HT-29 (cell line): ENCODE measurements at regions not wholly inside any gene's neighbourhood (a gene's known extent, or its start where the extent isn't known, plus 50 kb on each side); places are given as distances from the start of the nearest gene placed in this dataset.
"Not testable (repeated sequence)": the region's sequence is repeated elsewhere in the genome, so short reads cannot be mapped to it uniquely, and the experiment has no call there.

ENCODE experiments used
- DNase-seq: peaks from one replicate; pipeline ENCODE4 v3.0.0-alpha.2; 2015; ENCODE audit warnings: low spot score

- not testable (repeated sequence) for DNase-seq
These were observed 71.0 kb downstream of the DAPL1 start for GRCh38 chr2:158866082-158866481.

- not testable (repeated sequence) for DNase-seq
These were observed 72.5 kb downstream of the DAPL1 start for GRCh38 chr2:158867531-158868191.

GRCh38 chr2:158868386-158868785, 73.3 kb downstream of the DAPL1 start:
- DNase-seq = not testable (repeated sequence)

GRCh38 chr2:158869122-158869521, 74.0 kb downstream of the DAPL1 start:
- not testable (repeated sequence) for DNase-seq

- not testable (repeated sequence) for DNase-seq
These were observed 74.5 kb downstream of the DAPL1 start for GRCh38 chr2:158869609-158870008.

- DNase-seq = no peak
These were observed 82.9 kb downstream of the DAPL1 start for GRCh38 chr2:158878003-158878402.

GRCh38 chr2:158879229-158879903, 84.2 kb downstream of the DAPL1 start:
- DNase-seq = no peak

GRCh38 chr2:158882297-158882696, 86.1 kb upstream of the TANC1 start:
- no peak for DNase-seq

- DNase-seq = not testable (repeated sequence)
These were observed 83.9 kb upstream of the TANC1 start for GRCh38 chr2:158884552-158884951.

GRCh38 chr2:158885018-158885678, 83.3 kb upstream of the TANC1 start:
- not testable (repeated sequence) for DNase-seq

- peak; percentile 84 for DNase-seq
These were observed 82.8 kb upstream of the TANC1 start for GRCh38 chr2:158885679-158886050.

- no peak for DNase-seq
These were observed 79.1 kb upstream of the TANC1 start for GRCh38 chr2:158889135-158889853.

GRCh38 chr2:158890296-158890905, 78.0 kb upstream of the TANC1 start:
- no peak for DNase-seq

GRCh38 chr2:158893026-158893425, 75.4 kb upstream of the TANC1 start:
- no peak for DNase-seq

GRCh38 chr2:158893474-158893873, 75.0 kb upstream of the TANC1 start:
- DNase-seq = no peak

- no peak for DNase-seq
These were observed 74.4 kb upstream of the TANC1 start for GRCh38 chr2:158894078-158894477.

GRCh38 chr2:158894572-158894971, 73.9 kb upstream of the TANC1 start:
- DNase-seq = no peak

- DNase-seq = no peak
These were observed 68.1 kb upstream of the TANC1 start for GRCh38 chr2:158900345-158900744.

GRCh38 chr2:158902005-158902398, 66.4 kb upstream of the TANC1 start:
- DNase-seq = no peak

GRCh38 chr2:158903711-158904405, 64.6 kb upstream of the TANC1 start:
- no peak for DNase-seq

GRCh38 chr2:158904627-158905177, 63.7 kb upstream of the TANC1 start:
- DNase-seq = no peak
